Brain microvascular endothelial cell (primary cell): ENCODE measurements at regions not wholly inside any gene's neighbourhood (a gene's known extent, or its start where the extent isn't known, plus 50 kb on each side); places are given as distances from the start of the nearest gene placed in this dataset.
A peak's percentile ranks its signal among the peaks of the same experiment; 100 is the strongest.

ENCODE experiments used
- DNase-seq: peaks from one replicate; pipeline ENCODE4 v3.0.0-alpha.2; 2020
- H3K27ac ChIP-seq: fragments of 250-450 bp; sonication (Bioruptor Pico); 2 replicates; pipeline ENCODE4 v1.5.1; 2020; ENCODE audit warnings: mild to moderate bottlenecking, moderate library complexity
- H3K27me3 ChIP-seq: fragments of 250-450 bp; sonication (Bioruptor Pico); replicated peaks from 2 replicates; pipeline ENCODE4 v1.5.1; 2020; ENCODE audit warnings: mild to moderate bottlenecking
- H3K36me3 ChIP-seq: fragments of 250-450 bp; sonication (Bioruptor Pico); replicated peaks from 2 replicates; pipeline ENCODE4 v1.5.1; 2020; ENCODE audit warnings: mild to moderate bottlenecking
- H3K4me3 ChIP-seq: 2 replicates; pipeline ENCODE4 v1.5.1; 2011; ENCODE audit warnings: low read depth, mild to moderate bottlenecking, control low read depth, low read length, moderate library complexity
- CTCF ChIP-seq: IDR thresholded peaks from 2 replicates; pipeline ENCODE4 v1.5.1; 2011; ENCODE audit warnings: low read depth, mild to moderate bottlenecking, moderate library complexity, low read length, control low read depth, inconsistent platforms; ENCODE audit errors: missing control alignments
- in situ Hi-C: cut with HindIII; loops from 2 replicates; pipeline ENCODE4 v1.10.0; 2017; ENCODE audit warnings: low sequenced_read_pairs, low pct_ligation_motif_present

DNA sequence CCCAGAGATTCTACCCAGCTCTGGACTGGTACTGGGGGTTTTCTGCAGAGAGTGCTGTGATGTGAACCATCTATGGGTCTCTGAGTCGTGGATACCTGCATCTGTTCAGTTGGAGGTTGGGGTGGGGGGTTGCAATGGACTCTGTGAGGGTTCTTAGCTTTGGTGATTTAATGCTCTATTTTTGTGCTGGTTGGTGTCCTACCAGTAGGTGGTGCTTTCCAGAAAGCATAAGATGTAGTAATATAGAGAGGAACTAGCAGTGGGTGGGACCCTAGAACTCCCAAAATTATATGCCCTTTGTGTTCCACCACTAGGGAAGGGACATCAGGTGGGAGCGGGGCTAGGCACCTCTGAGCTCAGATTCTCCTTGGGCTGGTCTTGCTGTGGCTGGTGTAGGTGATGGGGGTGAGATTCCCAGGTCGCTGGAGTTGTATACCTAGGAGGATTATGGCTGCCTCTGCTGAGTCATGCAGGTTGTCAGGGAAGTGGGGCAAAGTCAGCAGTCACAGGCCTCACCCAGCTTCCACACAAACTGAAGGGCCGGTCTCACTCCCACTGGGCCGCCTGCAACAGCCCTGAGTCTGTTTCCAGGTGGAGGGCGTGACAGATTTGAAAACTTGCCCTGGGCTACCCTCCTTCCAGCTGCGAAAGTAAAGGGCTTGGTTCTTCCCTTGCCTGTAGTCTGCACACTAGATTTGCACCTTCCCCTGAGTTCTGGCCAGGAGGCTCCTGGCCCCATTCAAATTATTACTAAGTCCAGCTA is 573.0 kb upstream of the SLITRK1 start:
- no peak overlapping the region for H3K27ac ChIP-seq
- peak; percentile 16 for TF ChIP-seq CTCF
- in situ Hi-C loops: no loop called here
- no peaks in the 10 kb centered on the region for H3K27me3 ChIP-seq
- DNase-seq: no peak
- H3K36me3 ChIP-seq: no peaks in the 10 kb centered on the region
- H3K4me3 ChIP-seq: no peak overlapping the region

DNA sequence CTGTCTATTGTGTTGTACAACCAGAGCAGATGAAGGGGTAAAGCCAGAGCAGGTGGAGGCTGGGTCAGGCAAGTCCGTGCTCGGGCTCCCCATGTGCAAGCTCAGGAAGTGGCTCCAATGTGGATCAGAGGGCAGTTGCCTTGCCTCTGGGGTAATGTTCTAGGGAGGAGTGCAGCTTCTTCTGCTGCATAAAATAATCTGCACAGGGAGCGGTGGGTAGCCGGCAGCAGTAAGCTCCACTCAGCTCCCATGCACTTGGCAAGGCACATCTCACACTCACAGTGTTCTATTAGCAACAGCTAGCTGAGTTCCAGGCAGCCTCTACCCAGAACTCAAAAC is 565.3 kb upstream of the SLITRK1 start:
- Histone ChIP-seq H3K27me3 (no peaks in the 10 kb centered on the region), H3K4me3 (no peak overlapping the region), H3K36me3 (no peaks in the 10 kb centered on the region), H3K27ac (no peak overlapping the region)
- in situ Hi-C loops: no loop called here
- TF ChIP-seq CTCF: no peak
- no peak for DNase-seq

DNA sequence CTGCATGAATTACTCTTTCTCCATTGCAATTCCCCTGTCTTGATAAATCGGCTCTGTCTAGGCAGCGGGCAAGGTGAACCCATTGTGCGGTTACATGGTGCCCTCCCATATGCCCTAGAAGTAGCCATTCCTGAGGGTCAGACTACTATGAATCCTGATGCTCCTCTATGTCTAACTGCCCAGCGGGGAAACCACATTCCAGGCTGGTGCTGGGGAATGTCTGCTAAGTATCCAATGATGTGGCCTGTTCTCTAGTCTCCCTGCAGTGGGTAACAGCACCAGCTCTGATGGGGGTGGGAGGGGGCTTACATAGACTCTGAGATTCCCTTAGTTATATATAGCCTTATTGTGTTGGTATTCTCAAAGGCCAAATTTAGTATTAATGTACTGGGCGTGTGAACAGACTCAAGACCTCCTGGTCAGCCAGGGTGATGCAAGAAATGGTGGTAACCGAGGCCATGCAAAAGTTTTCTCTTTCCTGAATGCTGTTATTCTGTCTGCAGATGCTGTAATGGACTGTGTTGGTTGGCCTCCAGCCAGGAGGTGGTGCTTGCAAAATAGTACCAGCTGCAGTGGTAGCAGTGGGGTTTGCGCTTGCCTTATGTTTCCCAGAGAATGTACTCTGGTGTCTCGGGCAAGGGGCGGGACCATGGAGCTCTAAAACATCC is 564.8 kb upstream of the SLITRK1 start:
- H3K4me3 ChIP-seq: no peak overlapping the region
- H3K27ac ChIP-seq: peak overlapping the region; percentile 11
- no peaks in the 10 kb centered on the region for H3K36me3 ChIP-seq
- DNase-seq: peak; percentile 73
- in situ Hi-C loops: no loop called here
- no peak for TF ChIP-seq CTCF
- no peaks in the 10 kb centered on the region for H3K27me3 ChIP-seq

GRCh38 chr13:84445776-84446175 is 563.5 kb upstream of the SLITRK1 start:
- peak; percentile 65 for DNase-seq
- in situ Hi-C loops: no loop called here
- Histone ChIP-seq H3K27ac (no peak overlapping the region), H3K4me3 (no peak overlapping the region), H3K27me3 (no peaks in the 10 kb centered on the region), H3K36me3 (no peaks in the 10 kb centered on the region)
- no peak for TF ChIP-seq CTCF

- no peak for DNase-seq
- Histone ChIP-seq H3K27me3 (no peaks in the 10 kb centered on the region), H3K4me3 (no peak overlapping the region), H3K27ac (no peak overlapping the region), H3K36me3 (no peaks in the 10 kb centered on the region)
- in situ Hi-C loops: no loop called here
- no peak for TF ChIP-seq CTCF
These were observed 561.2 kb upstream of the SLITRK1 start for GRCh38 chr13:84443463-84443862.
